CD4-positive, CD25-positive, alpha-beta regulatory T cell (primary cell): ENCODE measurements at regions not wholly inside any gene's neighbourhood (a gene's known extent, or its start where the extent isn't known, plus 50 kb on each side); places are given as distances from the start of the nearest gene placed in this dataset.
"Not testable (repeated sequence)": the region's sequence is repeated elsewhere in the genome, so short reads cannot be mapped to it uniquely, and the experiment has no call there.

Experiments used
- ATAC-seq, 2 donors: fragments of 150-1000 bp; cut with Tn5 transposase; one replicate each; pipeline ENCODE4 v1.10.0; 2021; ENCODE audit warnings: low read depth in 2 of 2, moderate number of reproducible peaks in 2 of 2, moderate library complexity in 1 of 2
- DNase-seq, 3 donors: peaks; one replicate each; pipeline versions ENCODE4 v3.0.0 to v3.0.0-alpha.2; 2012 to 2022; ENCODE audit warnings: mixed read lengths in 1 of 3
- H3K27ac ChIP-seq: one replicate; pipeline ENCODE4 v1.7.0; 2013; ENCODE audit warnings: mild to moderate bottlenecking, low read length; ENCODE audit not compliant: insufficient read depth, poor library complexity, severe bottlenecking
- H3K27me3 ChIP-seq: one replicate; pipeline ENCODE4 v1.7.0; 2013; ENCODE audit warnings: low read length; ENCODE audit not compliant: control insufficient read depth, insufficient read depth
- H3K36me3 ChIP-seq: one replicate; pipeline ENCODE4 v1.7.0; 2013; ENCODE audit warnings: mild to moderate bottlenecking, low read length, moderate library complexity; ENCODE audit not compliant: control insufficient read depth, insufficient read depth
- H3K4me1 ChIP-seq: 2 replicates; pipeline ENCODE4 v1.7.0; 2013; ENCODE audit warnings: mild to moderate bottlenecking, low read length; ENCODE audit not compliant: insufficient read depth, control insufficient read depth, poor library complexity, severe bottlenecking
- H3K4me3 ChIP-seq: one replicate; pipeline ENCODE4 v1.7.0; 2013; ENCODE audit warnings: low read depth, mild to moderate bottlenecking, low read length, moderate library complexity
- H3K9me3 ChIP-seq, 2 experiments: 1 replicate in 1 of 2; 2 replicates in 1 of 2; pipeline ENCODE4 v1.7.0; 2013; ENCODE audit warnings: low read length in 2 of 2, mild to moderate bottlenecking in 1 of 2, moderate library complexity in 1 of 2; ENCODE audit not compliant: control insufficient read depth in 2 of 2
- H3K27ac Mint-ChIP-seq, 3 donors: one replicate each; pipeline ENCODE4 v1.8.0; 2020 to 2022; ENCODE audit warnings: mild to moderate bottlenecking in 3 of 3, mixed read lengths in 3 of 3, moderate library complexity in 2 of 3
- H3K27me3 Mint-ChIP-seq: one replicate; pipeline ENCODE4 v1.8.0; 2022; ENCODE audit warnings: mild to moderate bottlenecking, mixed read lengths
- H3K36me3 Mint-ChIP-seq: one replicate; pipeline ENCODE4 v1.8.0; 2020; ENCODE audit warnings: mixed read lengths
- H3K4me1 Mint-ChIP-seq, 4 donors: one replicate each; pipeline ENCODE4 v1.8.0; 2020 to 2022; ENCODE audit warnings: mixed read lengths in 4 of 4, mild to moderate bottlenecking in 1 of 4
- H3K4me3 Mint-ChIP-seq, 4 donors: one replicate each; pipeline ENCODE4 v1.8.0; 2020 to 2022; ENCODE audit warnings: mild to moderate bottlenecking in 4 of 4, mixed read lengths in 4 of 4, moderate library complexity in 3 of 4
- H3K9me3 Mint-ChIP-seq, 7 donors: one replicate each; pipeline ENCODE4 v1.8.0; 2020 to 2022; ENCODE audit warnings: mixed read lengths in 7 of 7, mild to moderate bottlenecking in 3 of 7, moderate library complexity in 2 of 7

- Histone ChIP-seq H3K4me1 (no peaks in the 10 kb centered on the region), H3K9me3 (no peaks in the 10 kb centered on the region), H3K27me3 (no peaks in the 10 kb centered on the region), H3K4me3 (no peak overlapping the region), H3K36me3 (no peaks in the 10 kb centered on the region), H3K27ac (no peak overlapping the region)
- Mint-ChIP-seq H3K4me1 (no peaks in the 10 kb centered on the region), H3K36me3 (no peaks in the 10 kb centered on the region), H3K27ac (no peak overlapping the region), H3K9me3 (peaks cover 0 to 2% (median 0%) of the 10 kb centered on the region in 7 donors), H3K4me3 (no peak overlapping the region), H3K27me3 (no peaks in the 10 kb centered on the region)
- DNase-seq (no peak), ATAC-seq (no peak)
Observed at GRCh38 chr3:145089337-145089736, 1071.6 kb downstream of the PLOD2 start.

DNA sequence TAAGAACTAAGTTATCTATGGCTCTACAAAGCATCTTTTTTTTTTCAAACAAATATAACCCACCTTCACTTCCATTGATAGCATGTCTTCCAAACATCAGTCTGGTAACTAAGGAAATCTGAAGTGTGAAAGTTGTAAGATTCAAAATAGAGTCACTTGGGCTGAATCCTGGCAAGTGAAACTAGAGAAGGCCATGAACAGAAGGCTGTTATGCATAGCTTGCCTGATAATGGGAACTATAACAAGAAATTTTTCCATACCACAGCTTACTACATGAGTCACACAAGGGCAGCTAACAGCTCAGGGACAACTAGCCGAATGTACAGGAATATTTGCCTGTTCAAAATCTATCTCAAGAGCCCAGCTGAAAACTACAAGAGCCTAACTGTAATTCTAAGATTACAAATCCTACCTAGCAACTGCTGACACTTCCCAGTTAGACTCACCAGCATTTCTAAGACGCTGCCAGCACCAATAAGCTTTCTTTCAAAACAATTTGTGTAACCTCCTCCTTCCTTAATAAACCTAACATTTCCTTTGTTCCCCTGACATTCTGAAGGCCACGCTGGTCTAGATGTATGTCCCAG, 1066.5 kb downstream of the PLOD2 start:
- DNase-seq (peak in 1 of 3 donors; percentile 5), ATAC-seq (no peak)
- Mint-ChIP-seq H3K9me3 (peaks cover 0 to 2% (median 0%) of the 10 kb centered on the region in 7 donors), H3K4me1 (no peaks in the 10 kb centered on the region), H3K4me3 (no peak overlapping the region), H3K36me3 (no peaks in the 10 kb centered on the region), H3K27me3 (no peaks in the 10 kb centered on the region), H3K27ac (no peak overlapping the region)
- no peaks in the 10 kb centered on the region for H3K4me1 ChIP-seq
- no peaks in the 10 kb centered on the region for H3K27me3 ChIP-seq
- no peaks in the 10 kb centered on the region for H3K9me3 ChIP-seq
- no peak overlapping the region for H3K27ac ChIP-seq
- H3K4me3 ChIP-seq, result no peak overlapping the region
- H3K36me3 ChIP-seq, result no peaks in the 10 kb centered on the region

- not testable (repeated sequence) for DNase-seq, H3K27me3 Mint-ChIP-seq, H3K36me3 Mint-ChIP-seq, H3K36me3 ChIP-seq, H3K9me3 ChIP-seq, H3K4me3 Mint-ChIP-seq, H3K27ac ChIP-seq, H3K27me3 ChIP-seq, H3K4me3 ChIP-seq, H3K4me1 ChIP-seq, ATAC-seq, H3K27ac Mint-ChIP-seq, H3K4me1 Mint-ChIP-seq
- H3K9me3 Mint-ChIP-seq, result peaks cover 0 to 19% (median 6%) of the 10 kb centered on the region in 7 donors
Observed at GRCh38 chr3:145111141-145111540, 1049.8 kb downstream of the PLOD2 start.

GRCh38 chr3:145116769-145117168, 1044.2 kb downstream of the PLOD2 start:
- Mint-ChIP-seq H3K27me3 (no peaks in the 10 kb centered on the region), H3K9me3 (peaks cover 0 to 15% (median 8%) of the 10 kb centered on the region in 7 donors), H3K4me1 (no peaks in the 10 kb centered on the region), H3K36me3 (no peaks in the 10 kb centered on the region), H3K27ac (no peak overlapping the region), H3K4me3 (no peak overlapping the region)
- Histone ChIP-seq H3K36me3 (no peaks in the 10 kb centered on the region), H3K4me3 (no peak overlapping the region), H3K27me3 (no peaks in the 10 kb centered on the region), H3K27ac (no peak overlapping the region), H3K9me3 (no peaks in the 10 kb centered on the region), H3K4me1 (no peaks in the 10 kb centered on the region)
- DNase-seq, result no peak
- ATAC-seq, result no peak

GRCh38 chr3:145118303-145118702, 1042.7 kb downstream of the PLOD2 start:
- no peaks in the 10 kb centered on the region for H3K4me1 Mint-ChIP-seq
- H3K9me3 Mint-ChIP-seq, result peaks cover 0 to 13% (median 6%) of the 10 kb centered on the region in 7 donors
- H3K9me3 ChIP-seq, result no peaks in the 10 kb centered on the region
- H3K36me3 Mint-ChIP-seq, result no peaks in the 10 kb centered on the region
- no peak overlapping the region for H3K4me3 ChIP-seq
- DNase-seq (no peak), ATAC-seq (no peak)
- no peaks in the 10 kb centered on the region for H3K36me3 ChIP-seq
- no peaks in the 10 kb centered on the region for H3K27me3 ChIP-seq
- no peak overlapping the region for H3K27ac ChIP-seq
- H3K4me3 Mint-ChIP-seq, result no peak overlapping the region
- H3K27ac Mint-ChIP-seq, result no peak overlapping the region
- H3K4me1 ChIP-seq, result no peaks in the 10 kb centered on the region
- no peaks in the 10 kb centered on the region for H3K27me3 Mint-ChIP-seq

DNA sequence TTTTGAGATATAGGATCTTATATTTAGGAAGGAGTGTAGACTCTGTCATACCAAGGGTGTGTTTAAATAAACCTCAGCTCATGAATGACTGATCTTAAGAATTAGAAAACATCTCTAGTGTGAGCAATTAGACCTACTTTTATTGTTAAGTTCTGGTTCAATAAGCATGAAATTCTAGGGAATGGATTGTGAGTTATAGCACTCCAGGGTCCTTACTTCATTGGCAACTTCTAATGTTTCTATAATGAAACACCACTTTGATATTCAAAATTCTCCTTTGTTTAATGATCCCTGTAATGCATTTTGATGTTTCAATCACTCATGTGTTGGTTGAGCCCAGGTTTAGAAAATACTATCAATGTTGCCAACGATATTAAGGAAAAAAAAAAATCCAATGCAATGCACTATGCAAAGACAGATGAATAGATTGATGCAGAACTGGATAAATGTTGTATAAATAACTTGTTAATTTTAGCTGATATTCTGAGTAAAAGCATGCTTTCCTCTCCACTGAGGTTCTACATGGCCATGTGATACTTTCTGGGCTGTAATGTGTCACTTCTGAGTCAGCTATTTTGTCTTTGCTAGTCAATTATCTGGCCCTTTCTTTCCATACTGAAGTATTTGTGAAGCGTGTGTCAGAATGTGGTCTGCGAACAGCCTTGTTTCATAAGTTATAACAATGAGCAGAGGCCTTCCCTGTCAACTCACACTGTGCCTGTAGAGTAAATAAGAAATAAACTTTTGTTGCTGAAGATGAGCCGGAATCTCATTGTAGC, 1035.9 kb downstream of the PLOD2 start:
- no peaks in the 10 kb centered on the region for H3K36me3 ChIP-seq
- H3K4me1 ChIP-seq, result no peaks in the 10 kb centered on the region
- Mint-ChIP-seq H3K27ac (no peak overlapping the region), H3K4me1 (no peaks in the 10 kb centered on the region), H3K36me3 (no peaks in the 10 kb centered on the region), H3K27me3 (no peaks in the 10 kb centered on the region), H3K4me3 (no peak overlapping the region), H3K9me3 (peaks cover 0 to 4% (median 3%) of the 10 kb centered on the region in 7 donors)
- H3K4me3 ChIP-seq, result no peak overlapping the region
- no peaks in the 10 kb centered on the region for H3K27me3 ChIP-seq
- ATAC-seq (no peak), DNase-seq (no peak)
- no peaks in the 10 kb centered on the region for H3K9me3 ChIP-seq
- no peak overlapping the region for H3K27ac ChIP-seq

DNA sequence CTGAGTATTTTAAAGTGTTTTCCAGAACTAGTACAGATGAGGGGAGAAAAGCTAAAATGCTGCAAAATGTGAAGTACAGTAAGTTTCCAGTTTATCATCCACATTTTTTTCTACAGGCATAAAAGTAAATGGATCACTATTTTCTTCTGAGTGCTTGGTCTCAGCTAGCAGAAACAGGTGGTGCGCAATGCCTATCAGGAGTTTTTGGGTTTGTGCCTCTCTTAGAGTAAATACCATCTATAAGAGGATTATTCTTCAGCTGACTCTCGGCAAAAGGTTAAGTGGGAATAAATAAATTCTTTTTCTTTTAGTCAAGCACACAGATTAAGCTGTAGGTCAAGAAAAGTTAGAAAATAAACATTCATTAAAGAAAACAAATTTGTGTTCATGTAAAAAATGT, 1027.7 kb downstream of the PLOD2 start:
- Histone ChIP-seq H3K9me3 (no peaks in the 10 kb centered on the region), H3K27me3 (no peaks in the 10 kb centered on the region), H3K4me1 (no peaks in the 10 kb centered on the region), H3K36me3 (no peaks in the 10 kb centered on the region), H3K27ac (no peak overlapping the region), H3K4me3 (no peak overlapping the region)
- DNase-seq, result no peak
- Mint-ChIP-seq H3K36me3 (no peaks in the 10 kb centered on the region), H3K9me3 (peaks cover 0 to 4% (median 0%) of the 10 kb centered on the region in 7 donors), H3K27ac (no peak overlapping the region), H3K4me3 (no peak overlapping the region), H3K4me1 (no peaks in the 10 kb centered on the region), H3K27me3 (no peaks in the 10 kb centered on the region)
- ATAC-seq, result no peak

GRCh38 chr3:145134738-145135137, 1026.2 kb downstream of the PLOD2 start:
- Histone ChIP-seq H3K4me3 (no peak overlapping the region), H3K9me3 (no peaks in the 10 kb centered on the region), H3K27ac (no peak overlapping the region), H3K27me3 (no peaks in the 10 kb centered on the region), H3K36me3 (no peaks in the 10 kb centered on the region), H3K4me1 (no peaks in the 10 kb centered on the region)
- no peak for DNase-seq
- no peak overlapping the region for H3K27ac Mint-ChIP-seq
- H3K9me3 Mint-ChIP-seq, result peaks cover 0 to 4% (median 0%) of the 10 kb centered on the region in 7 donors
- no peaks in the 10 kb centered on the region for H3K4me1 Mint-ChIP-seq
- no peaks in the 10 kb centered on the region for H3K36me3 Mint-ChIP-seq
- H3K4me3 Mint-ChIP-seq, result no peak overlapping the region
- no peak for ATAC-seq
- H3K27me3 Mint-ChIP-seq, result no peaks in the 10 kb centered on the region
